ENCODE measurements at regions not wholly inside any gene's neighbourhood (a gene's known extent, or its start where the extent isn't known, plus 50 kb on each side); places are given as distances from the start of the nearest gene placed in this dataset.

GRCh38 chr18:52216666-52217065, 123.3 kb upstream of the DCC start:
- H2BK20ac ChIP-seq (ENCODE audit: low read length) = no peak overlapping the region
- no peak overlapping the region for H3K14ac ChIP-seq (ENCODE audit: insufficient read length)
- H2AFZ ChIP-seq (ENCODE audit: low read length) = no peak overlapping the region
- no peak overlapping the region for H3K4me2 ChIP-seq (ENCODE audit: insufficient read depth in 1 of 2, low read depth in 2 of 2, low read length in 2 of 2)
- FAIRE-seq (no peak), DNase-seq (ENCODE audit: low read depth in 1 of 2, low spot score in 2 of 2) (no peak)
- no peak overlapping the region for H3K4ac ChIP-seq (replicated peaks; ENCODE audit: insufficient read length, low read depth, low read length)
- 78% methylated on average over 1 of the region's 1 CpG; no CpG with 5 or more reads in 1 of the 2 experiments for WGBS, 2 experiments (ENCODE audit: extremely low coverage in 1 of 2, insufficient coverage in 1 of 2, insufficient read length in 1 of 2, insufficient replicate concordance in 2 of 2, low coverage in 1 of 2, low lambda C conversion rate in 2 of 2, missing lambda C conversion rate in 1 of 2)
- H3K23ac ChIP-seq (ENCODE audit: insufficient read length) = no peak overlapping the region
- H3K23me2 ChIP-seq (ENCODE audit: low read depth, low read length) = no peaks in the 10 kb centered on the region; the same call in 1 of the 2 replicates
- no peaks in the 10 kb centered on the region for H4K20me1 ChIP-seq (replicated peaks in 1 of 2; ENCODE audit: control insufficient read depth in 1 of 2, insufficient read depth in 2 of 2, low read length in 2 of 2)
- H3K79me2 ChIP-seq (ENCODE audit: control insufficient read depth in 1 of 2, insufficient read depth in 2 of 2, low read length in 2 of 2) = no peaks in the 10 kb centered on the region
- no peaks in the 10 kb centered on the region for H3K79me1 ChIP-seq (ENCODE audit: low read depth, low read length)
- no peak overlapping the region for H2BK12ac ChIP-seq (ENCODE audit: low read depth, low read length)
- no peak overlapping the region for H2AK5ac ChIP-seq (ENCODE audit: low read depth, low read length)
- H3K56ac ChIP-seq (replicated peaks; ENCODE audit: insufficient read length, low read depth, low read length) = no peak overlapping the region
- no peak overlapping the region for H3K4me3 ChIP-seq (ENCODE audit: extremely low read depth in 1 of 4, insufficient read depth in 2 of 4, low read depth in 3 of 4, low read length in 4 of 4)
- CTCF ChIA-PET (ENCODE audit: partially characterized antibody) = no interaction called here
- H3K27ac ChIP-seq (ENCODE audit: low read depth, low read length) = no peak overlapping the region
- H3K4me1 ChIP-seq (replicated peaks in 1 of 4; ENCODE audit: control insufficient read depth in 3 of 4, insufficient read depth in 4 of 4, low read length in 3 of 4) = no peaks in the 10 kb centered on the region
- H4K5ac ChIP-seq (ENCODE audit: insufficient read length, low read depth, low read length) = no peak overlapping the region
- no peak overlapping the region for H3K18ac ChIP-seq (ENCODE audit: extremely low read depth, low read length)
- H2BK120ac ChIP-seq (replicated peaks; ENCODE audit: low read depth, low read length) = no peak overlapping the region
- no peaks in the 10 kb centered on the region for H3K36me3 ChIP-seq (ENCODE audit: control insufficient read depth in 2 of 4, insufficient read depth in 4 of 4, low read length in 3 of 4)
- H2BK15ac ChIP-seq (ENCODE audit: low read length) = no peak overlapping the region
- H3K9me3 ChIP-seq (ENCODE audit: insufficient read depth in 2 of 2, low read depth in 1 of 2, low read length in 1 of 2) = no peaks in the 10 kb centered on the region
- H3K9ac ChIP-seq (replicated peaks in 1 of 4; ENCODE audit: extremely low read depth in 1 of 4, low read depth in 3 of 4, low read length in 3 of 4) = no peak overlapping the region
- H4K91ac ChIP-seq (replicated peaks; ENCODE audit: insufficient read length, low read length) = no peak overlapping the region
- H2BK5ac ChIP-seq (ENCODE audit: low read depth, low read length) = no peak overlapping the region
- H3K27me3 ChIP-seq (replicated peaks in 1 of 4; ENCODE audit: control insufficient read depth in 3 of 4, extremely low read depth in 1 of 4, insufficient read depth in 3 of 4, low read length in 3 of 4) = no peaks in the 10 kb centered on the region
- H4K8ac ChIP-seq (ENCODE audit: extremely low read depth, insufficient read depth, low read length) = no peak overlapping the region
- POLR2A ChIA-PET (ENCODE audit: partially characterized antibody) = no interaction called here
- TF ChIP-seq POLR2AphosphoS5 (IDR thresholded peaks at IDR 0.05; ENCODE audit: low read depth, low read length) (no peak), RNF2 (IDR thresholded peaks at IDR 0.05; ENCODE audit: borderline replicate concordance, low read depth, low read length, missing control alignments, poor library complexity, severe bottlenecking) (no peak), RAD21 (IDR thresholded peaks at IDR 0.05 in 1 of 2, conservative IDR thresholded peaks at IDR 0.05 in 1 of 2; ENCODE audit: low read depth in 2 of 2, low read length in 2 of 2) (no peak), KDM1A (IDR thresholded peaks at IDR 0.05; ENCODE audit: borderline replicate concordance, low read length) (no peak), POLR2A (IDR thresholded peaks at IDR 0.05; ENCODE audit: control extremely low read depth in 1 of 2, low read depth in 2 of 2, low read length in 2 of 2) (no peak), MAFK (IDR thresholded peaks at IDR 0.05; ENCODE audit: low read depth, low read length) (no peak), CBX8 (IDR thresholded peaks at IDR 0.05; ENCODE audit: borderline replicate concordance, low read depth, low read length) (no peak), ZNF274 (IDR thresholded peaks at IDR 0.05; ENCODE audit: borderline replicate concordance, extremely low read depth, low read length) (no peak), BCL11A (IDR thresholded peaks at IDR 0.05; ENCODE audit: low read depth in 2 of 2, low read length in 2 of 2) (no peak), CEBPB (IDR thresholded peaks at IDR 0.05; ENCODE audit: low read depth, low read length) (no peak), TBP (IDR thresholded peaks at IDR 0.05; ENCODE audit: low read depth, low read length) (no peak), BACH1 (IDR thresholded peaks at IDR 0.05; ENCODE audit: low read length) (no peak), CREB1 (IDR thresholded peaks at IDR 0.05) (no peak), SIN3A (conservative IDR thresholded peaks at IDR 0.05 in 1 of 2, IDR thresholded peaks at IDR 0.05 in 1 of 2; ENCODE audit: low read depth in 1 of 2, low read length in 2 of 2) (no peak), SP2 (IDR thresholded peaks at IDR 0.05; ENCODE audit: low read length) (no peak), RXRA (IDR thresholded peaks at IDR 0.05; ENCODE audit: insufficient read depth, low read depth, low read length) (no peak)
